Activated CD4-positive, alpha-beta T cell treated with anti-CD3 and anti-CD28 coated beads, Interleukin-2, Interleukin-6, amounts not matched to agents 100 ng/mL and 50 ng/mL, durations not matched to agents 16 hours and 8 hours (primary cell): ENCODE measurements at regions not wholly inside any gene's neighbourhood (a gene's known extent, or its start where the extent isn't known, plus 50 kb on each side); places are given as distances from the start of the nearest gene placed in this dataset.
"Not testable (repeated sequence)": the region's sequence is repeated elsewhere in the genome, so short reads cannot be mapped to it uniquely, and the experiment has no call there.

ENCODE experiments used
- DNase-seq: peaks from one replicate; pipeline ENCODE4 v3.0.0-alpha.2; 2020

DNA sequence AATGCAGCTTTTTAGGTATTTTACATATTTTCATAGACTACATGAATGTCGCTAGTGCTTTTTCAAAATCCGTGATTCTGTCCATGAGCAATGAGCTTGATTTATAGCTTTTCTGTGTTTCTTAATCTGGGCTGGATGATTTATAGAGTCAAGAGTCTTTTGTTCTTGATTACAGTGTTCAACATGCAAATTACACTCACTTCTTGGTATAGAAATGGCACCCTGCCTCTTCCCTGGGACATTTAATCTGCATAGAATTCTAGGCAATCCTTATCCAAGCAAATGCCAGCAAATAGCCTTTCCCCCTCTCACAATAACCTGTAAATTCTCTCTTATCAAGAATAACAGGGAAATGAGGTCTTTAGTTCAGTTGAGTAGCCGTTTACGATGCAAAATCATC, 246.2 kb upstream of the SEMA3C start:
- DNase-seq: no peak

DNA sequence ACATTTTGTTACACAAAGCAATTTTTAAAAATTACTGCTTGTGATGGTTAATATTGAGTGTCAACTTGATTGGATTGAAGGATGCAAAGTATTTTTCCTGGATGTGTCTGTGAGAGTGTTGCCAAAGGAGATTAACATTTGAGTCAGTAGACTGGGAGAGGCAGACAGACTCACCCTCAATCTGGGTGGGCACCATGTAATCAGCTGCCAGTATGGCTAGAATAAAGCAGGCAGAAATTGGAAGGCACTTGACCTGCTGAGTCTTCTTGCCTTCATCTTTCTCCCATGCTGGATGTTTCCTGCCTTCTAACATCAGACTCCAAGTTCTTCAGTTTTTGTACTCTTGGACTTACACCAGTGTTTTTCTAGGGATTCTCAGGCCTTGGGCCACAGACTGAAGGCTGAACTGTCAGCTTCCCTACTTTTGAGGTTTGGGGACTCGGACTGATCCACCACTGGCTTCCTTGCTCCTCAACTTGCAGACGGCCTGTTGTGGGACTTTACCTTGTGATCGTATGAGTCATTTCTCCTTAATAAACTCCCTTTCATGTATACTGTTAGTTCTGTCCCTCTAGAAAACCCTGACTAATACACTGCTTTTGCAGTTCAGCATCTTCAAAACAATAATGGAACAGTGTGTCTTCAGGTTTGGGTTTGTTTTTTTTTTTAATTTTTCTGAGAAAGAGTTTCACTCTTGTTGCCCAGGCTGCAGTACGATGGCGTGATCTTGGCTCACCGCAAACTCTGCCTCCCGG, 244.1 kb upstream of the SEMA3C start:
- DNase-seq: no peak

- DNase-seq: no peak
Measured at GRCh38 chr7:81162234-81162633, 243.4 kb upstream of the SEMA3C start.

GRCh38 chr7:81161451-81162075, 242.7 kb upstream of the SEMA3C start:
- no peak for DNase-seq

GRCh38 chr7:81159402-81159801, 240.6 kb upstream of the SEMA3C start:
- no peak for DNase-seq

DNA sequence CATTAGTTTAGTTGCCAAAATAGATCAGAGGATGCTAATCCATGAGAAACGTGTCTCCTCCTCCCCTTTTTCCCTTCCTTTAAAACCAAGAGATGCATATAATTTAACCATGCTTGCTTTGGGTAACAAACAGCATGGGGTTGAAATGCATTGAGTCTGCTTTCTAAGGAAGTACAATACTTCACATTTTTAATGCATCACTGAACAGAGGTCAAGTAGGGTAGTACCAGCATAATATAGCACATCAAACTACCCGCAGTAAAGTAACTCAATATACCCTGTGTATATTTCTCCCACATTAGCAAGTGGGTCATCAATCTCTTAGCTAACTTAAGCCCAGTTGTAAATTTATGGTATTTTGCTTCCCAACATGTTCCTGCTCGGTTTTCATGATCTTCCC, 239.3 kb upstream of the SEMA3C start:
- DNase-seq: no peak

DNA sequence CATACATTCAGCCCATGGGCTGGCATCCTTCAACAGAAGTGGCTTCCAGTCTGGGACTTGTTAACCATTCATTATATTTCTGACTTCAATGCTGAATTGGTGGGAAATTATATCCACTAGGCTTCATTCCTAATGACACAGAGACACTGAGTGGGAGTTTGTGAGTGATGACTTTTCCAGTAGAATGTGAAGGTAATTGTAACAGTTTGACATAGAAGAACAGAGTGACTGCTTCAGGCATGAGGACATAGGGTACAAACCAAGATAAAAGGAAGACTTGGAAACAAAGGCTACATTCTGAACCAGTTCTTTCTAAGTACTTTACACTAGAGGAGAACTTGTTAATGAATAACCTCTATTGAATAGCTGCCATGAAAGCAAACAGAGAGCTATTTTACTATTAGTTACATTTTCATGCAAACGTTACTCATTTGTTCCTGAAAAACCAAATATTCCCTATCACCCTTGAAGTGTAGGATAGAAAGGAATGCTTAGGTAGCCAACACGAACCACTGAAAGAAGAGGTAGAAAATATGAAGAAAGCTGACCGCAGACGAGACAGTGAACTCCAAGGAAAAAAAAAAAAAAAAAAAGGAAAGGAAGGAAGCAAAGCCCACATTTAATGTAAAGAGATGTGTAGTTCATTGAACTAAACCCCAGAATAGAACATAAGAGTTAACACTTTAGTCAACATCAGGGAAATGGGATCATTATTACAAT, 237.0 kb upstream of the SEMA3C start:
- no peak for DNase-seq

DNA sequence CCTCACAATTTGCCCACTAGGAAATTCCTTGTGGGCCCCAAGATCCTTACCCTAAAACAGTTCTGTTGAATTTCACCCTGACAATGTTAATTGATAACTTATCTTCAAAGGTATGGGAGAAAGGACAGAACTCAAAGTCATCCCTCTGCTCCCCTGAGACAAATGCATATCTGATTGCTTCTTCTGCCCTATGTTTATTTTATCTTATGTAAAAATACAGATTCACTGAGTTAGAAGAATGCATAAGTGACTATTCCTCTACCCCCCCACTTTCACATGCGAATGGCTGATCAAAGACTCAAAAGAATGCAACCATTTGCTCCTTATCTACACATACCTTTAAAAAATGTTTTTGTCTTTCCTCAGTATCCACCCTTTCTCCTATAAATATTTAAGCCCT, 235.7 kb upstream of the SEMA3C start:
- DNase-seq: no peak

GRCh38 chr7:81152925-81153324, 234.1 kb upstream of the SEMA3C start:
- DNase-seq: not testable (repeated sequence)

DNA sequence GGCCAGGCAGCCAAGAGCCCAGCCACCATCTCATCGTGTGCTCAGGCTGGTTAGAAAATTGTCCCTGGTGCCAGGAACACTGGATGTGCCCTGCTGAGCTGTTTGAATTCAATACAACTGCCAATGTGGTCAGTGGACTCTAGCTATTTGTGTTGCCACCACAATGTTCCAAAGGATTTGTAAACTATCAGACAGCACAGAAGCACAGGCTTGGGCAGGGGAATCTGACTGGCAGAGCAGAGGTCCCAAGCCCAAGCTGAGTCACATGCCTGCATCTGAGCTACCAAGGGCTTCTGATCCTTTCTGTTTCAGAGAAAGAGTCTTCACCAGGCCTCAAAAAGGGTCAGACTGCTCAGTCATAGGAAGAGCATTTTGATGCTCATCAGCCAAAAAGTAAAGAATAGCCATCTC, 232.1 kb upstream of the SEMA3C start:
- no peak for DNase-seq

- no peak for DNase-seq
Measured at GRCh38 chr7:81143856-81144255, 225.0 kb upstream of the SEMA3C start.

GRCh38 chr7:81141257-81142205, 222.7 kb upstream of the SEMA3C start:
- DNase-seq: not testable (repeated sequence)

DNA sequence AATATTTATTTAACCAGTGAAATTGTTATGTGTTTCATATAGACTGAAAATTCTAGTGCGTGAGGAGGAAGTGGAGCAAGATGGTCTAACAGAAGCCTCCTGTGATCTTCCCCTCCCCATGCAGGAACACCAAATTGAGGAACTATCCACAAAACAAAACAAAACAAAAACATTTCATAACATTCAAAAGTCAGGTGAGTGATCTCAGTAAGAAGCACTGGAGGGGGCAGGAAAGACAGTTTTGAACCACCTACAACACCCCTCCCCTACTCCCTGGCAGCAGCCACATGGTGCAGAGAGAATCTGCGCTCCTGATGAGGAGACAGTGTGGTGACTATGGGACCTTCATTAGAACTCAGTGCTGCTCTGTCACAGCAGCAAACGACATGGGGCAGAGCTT, 221.9 kb upstream of the SEMA3C start:
- DNase-seq: no peak

DNA sequence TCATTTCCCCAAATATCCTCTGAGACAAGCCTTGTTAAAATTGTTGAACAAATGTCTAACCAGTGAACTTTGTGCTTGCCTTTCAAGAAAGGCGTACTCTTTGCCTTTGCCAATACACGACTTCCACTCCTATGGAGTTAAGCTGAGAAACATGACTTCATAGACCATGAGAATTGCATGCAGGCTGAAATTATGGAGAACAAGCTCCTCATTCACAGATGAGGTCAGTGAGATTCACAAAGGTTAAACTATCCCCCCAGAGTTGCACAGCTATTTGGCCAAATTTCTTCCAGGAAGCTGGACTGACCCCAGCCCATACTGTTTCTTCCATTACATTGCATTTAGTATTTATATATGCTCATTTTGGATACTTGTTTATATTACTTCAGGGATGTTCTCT, 221.4 kb upstream of the SEMA3C start:
- no peak for DNase-seq

GRCh38 chr7:81138870-81139269, 220.0 kb upstream of the SEMA3C start:
- no peak for DNase-seq

DNA sequence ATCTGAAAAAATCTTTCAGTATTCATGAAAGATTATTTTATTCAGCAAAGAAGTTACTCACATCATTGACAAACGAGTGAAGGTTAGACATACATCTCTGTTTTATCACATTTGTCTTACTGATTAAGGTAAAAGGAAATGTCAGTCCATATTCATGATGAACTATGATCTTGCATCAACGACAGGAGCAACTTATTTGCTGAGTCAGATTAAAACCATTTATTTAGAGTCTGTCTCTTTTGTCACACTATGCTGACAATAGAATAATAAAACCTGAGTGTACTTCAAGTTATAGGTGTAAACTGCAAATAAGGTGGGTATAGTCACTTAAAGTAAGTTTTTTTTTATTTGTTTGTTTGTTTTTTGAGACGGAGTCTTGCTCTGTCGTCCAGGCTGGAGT, 216.5 kb upstream of the SEMA3C start:
- DNase-seq: no peak

DNA sequence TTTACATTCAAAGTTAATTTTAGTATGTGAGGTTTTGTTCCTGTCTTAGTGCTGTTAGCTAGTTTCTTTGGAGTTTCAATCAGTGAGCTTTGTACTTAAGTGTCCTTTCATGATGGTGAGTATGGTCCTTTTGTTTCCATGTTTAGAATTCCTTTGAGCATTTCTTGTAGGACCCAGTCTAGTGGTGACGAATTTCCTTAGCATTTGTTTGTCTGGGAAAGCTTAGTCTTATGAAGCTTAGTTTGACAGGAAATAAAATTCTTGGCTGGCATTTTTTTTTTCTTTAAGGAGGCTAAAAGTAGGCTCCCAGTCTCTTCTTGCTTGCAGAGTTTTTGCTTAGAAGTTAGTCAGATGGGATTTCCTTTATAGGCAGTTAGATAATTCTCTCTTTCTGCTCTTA, 209.2 kb upstream of the SEMA3C start:
- no peak for DNase-seq

DNA sequence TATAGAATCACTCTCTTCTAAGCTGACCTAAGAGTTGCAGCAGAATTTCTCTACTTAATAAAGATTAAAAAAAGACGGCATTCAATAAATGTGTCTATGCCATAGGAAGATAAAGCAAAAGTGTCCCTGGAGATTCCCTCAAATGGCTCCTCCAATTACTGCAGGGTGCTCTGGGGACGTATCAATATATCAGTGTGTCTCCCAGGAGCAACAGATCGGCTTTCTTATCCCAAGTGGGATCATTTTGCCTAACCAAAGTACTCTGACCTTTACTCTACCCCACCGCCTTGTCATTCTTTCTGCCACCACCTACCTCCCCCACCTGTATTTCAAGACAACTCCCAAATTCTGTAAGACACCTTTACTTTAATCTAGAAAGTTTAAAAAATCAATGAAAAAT, 202.0 kb upstream of the SEMA3C start:
- DNase-seq: no peak

DNA sequence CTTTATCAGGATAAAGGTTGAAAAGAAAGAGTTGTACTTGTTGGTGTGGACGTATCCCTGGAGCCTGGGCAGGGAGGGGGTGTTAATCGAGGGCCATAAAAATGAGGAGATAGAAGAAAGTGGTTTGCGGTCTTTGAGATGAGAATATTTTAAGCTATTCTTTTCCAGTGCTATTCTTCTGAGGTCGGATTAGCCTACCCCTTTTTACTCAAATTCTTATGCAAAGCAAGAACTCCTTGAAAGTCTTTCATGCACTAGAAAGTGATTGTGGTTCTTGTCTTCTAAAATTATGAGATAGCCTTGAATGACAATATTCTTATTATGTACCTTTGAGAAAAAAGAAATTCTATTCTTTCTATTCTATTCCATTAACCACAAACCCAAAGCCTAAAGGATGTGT, 201.3 kb upstream of the SEMA3C start:
- no peak for DNase-seq

DNA sequence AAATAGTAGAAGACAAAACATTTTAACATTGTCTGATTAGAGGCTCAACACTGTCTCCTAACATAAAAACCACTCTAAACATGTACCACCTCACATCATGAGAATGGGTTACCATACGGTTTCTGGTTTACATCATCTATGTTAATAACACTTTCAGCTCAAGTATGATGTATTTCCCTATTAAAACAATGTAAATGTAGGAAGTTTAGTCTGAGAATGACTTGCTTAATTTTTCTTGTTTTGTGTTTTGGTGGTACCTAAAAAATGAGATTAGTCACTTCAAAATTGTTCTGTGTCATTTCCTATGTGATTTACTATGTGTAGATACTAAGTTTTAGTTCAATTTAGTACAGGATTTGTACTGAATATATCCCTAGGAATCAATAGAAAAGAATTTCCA, 195.8 kb upstream of the SEMA3C start:
- DNase-seq: no peak

- no peak for DNase-seq
Measured at GRCh38 chr7:81112731-81113130, 193.9 kb upstream of the SEMA3C start.

DNA sequence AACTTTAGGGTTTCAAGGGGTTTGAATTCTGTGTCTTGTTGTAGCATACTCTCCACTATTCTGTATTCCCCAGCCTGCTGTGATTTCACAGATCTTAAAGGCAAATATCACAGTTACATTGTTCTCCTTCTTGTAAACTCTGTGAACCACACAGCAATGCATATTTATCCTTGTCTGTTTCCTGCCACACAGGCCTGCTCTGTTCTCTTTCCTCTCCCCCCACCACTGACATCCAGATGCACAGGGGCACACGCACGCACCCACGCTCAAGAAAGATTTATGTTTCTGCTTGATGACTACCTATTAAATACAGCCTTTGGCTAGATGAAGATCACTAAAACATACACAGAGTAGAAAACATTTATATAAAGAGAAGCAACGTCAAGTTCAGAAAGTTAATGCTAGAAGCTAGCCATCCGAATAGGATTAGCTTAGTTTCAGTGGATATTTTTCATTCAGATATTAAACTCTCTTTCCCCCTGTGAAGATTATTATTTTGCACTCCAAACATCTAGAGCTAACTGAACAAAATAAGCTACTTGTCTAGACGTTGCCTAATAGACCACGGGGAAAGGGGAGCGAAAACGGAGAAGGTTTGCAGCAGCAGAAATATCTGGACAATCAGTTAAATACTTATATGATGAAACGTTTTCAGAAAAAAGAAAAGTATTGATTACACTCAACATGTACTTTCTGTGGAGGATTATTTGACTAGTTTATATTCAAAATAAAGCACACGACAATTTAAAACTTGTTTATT, 193.1 kb upstream of the SEMA3C start:
- DNase-seq: no peak
